SK-MEL-5 (cell line): ENCODE measurements at regions not wholly inside any gene's neighbourhood (a gene's known extent, or its start where the extent isn't known, plus 50 kb on each side); places are given as distances from the start of the nearest gene placed in this dataset.
"Not testable (repeated sequence)": the region's sequence is repeated elsewhere in the genome, so short reads cannot be mapped to it uniquely, and the experiment has no call there.

ENCODE experiments used
- DNase-seq: peaks from one replicate; pipeline ENCODE4 v3.0.0-alpha.2; 2016; ENCODE audit warnings: low read depth, low spot score
- in situ Hi-C: cut with HindIII; loops from 2 replicates; pipeline ENCODE4 v1.10.0; 2016; ENCODE audit warnings: low sequenced_read_pairs, high pct_unique_total_duplicates, low pct_unique_long_range_greater_than_20kb

- no peak for DNase-seq
- in situ Hi-C loops, result no loop called here
Observed at GRCh38 chr9:107585465-107585864, 95.9 kb upstream of the KLF4 start.

- in situ Hi-C loops, result no loop called here
- DNase-seq, result no peak
Observed at GRCh38 chr9:107584944-107585343, 95.4 kb upstream of the KLF4 start.

DNA sequence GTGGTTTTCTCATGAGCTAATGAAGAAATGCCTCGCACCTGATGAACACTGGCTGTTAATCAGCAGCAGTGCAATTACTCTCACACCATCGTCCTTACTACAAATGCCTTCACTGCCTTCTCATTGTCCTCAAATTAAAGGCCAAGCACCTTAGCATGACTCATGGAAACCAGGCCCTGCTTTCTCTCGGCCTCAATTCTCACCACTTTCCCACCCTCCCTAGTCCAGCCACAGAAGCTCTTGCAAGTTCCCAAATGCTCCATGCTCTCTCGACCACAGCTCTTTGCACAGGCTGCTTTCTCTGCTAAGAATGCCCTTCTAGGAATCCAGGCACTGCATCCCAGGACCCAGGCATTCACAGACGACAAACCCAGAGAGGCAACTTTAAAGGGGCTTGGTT lies 94.6 kb upstream of the KLF4 start:
- in situ Hi-C loops, result no loop called here
- no peak for DNase-seq

GRCh38 chr9:107577140-107577776 lies 87.7 kb upstream of the KLF4 start:
- in situ Hi-C loops, result no loop called here
- DNase-seq, result no peak

DNA sequence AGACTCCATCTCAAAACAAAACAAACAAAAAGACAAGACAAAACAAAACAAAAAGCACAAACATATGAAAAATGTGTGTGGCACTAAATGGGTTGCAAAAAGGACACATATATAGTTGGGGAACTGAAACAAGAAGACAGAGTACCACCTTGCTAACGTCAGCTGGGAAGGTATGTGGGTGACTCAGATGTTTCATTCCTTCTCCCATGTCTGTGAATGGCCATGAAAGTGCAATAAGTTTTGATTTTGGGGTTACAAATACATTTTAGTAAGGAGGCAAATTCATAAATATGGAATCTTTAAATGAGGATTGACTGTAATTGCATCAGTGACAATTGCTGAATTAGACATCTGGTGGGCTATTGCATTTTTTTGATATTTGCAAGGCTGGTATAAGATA lies 81.6 kb upstream of the KLF4 start:
- DNase-seq, result no peak
- in situ Hi-C loops, result no loop called here

- no peak for DNase-seq
- in situ Hi-C loops, result no loop called here
Observed at GRCh38 chr9:107569174-107569573, 79.6 kb upstream of the KLF4 start.

- DNase-seq, in situ Hi-C loops: not testable (repeated sequence)
Observed at GRCh38 chr9:107568406-107568805, 78.8 kb upstream of the KLF4 start.

DNA sequence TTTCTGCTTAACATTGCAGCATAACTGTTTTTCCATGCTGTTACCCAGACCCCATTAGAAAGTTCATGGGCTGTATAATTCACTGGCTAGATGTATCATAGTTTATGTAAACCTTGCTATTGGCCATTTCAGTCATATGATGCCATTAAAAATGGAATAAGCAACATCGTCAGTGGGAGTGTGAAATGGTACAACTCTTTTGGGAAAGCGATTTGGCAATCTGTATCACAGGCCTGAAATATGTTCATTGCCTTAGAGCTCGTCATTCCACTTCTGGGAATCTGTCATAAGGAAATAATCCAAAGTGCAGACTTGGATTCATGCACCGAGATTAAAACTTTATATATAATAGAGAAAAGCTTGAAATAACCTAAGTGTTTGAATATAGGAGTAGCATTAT lies 77.9 kb upstream of the KLF4 start:
- DNase-seq, result no peak
- in situ Hi-C loops, result no loop called here

GRCh38 chr9:107566611-107567061 lies 77.1 kb upstream of the KLF4 start:
- no peak for DNase-seq
- in situ Hi-C loops, result no loop called here

GRCh38 chr9:107562798-107563197 lies 73.2 kb upstream of the KLF4 start:
- in situ Hi-C loops, result no loop called here
- no peak for DNase-seq

DNA sequence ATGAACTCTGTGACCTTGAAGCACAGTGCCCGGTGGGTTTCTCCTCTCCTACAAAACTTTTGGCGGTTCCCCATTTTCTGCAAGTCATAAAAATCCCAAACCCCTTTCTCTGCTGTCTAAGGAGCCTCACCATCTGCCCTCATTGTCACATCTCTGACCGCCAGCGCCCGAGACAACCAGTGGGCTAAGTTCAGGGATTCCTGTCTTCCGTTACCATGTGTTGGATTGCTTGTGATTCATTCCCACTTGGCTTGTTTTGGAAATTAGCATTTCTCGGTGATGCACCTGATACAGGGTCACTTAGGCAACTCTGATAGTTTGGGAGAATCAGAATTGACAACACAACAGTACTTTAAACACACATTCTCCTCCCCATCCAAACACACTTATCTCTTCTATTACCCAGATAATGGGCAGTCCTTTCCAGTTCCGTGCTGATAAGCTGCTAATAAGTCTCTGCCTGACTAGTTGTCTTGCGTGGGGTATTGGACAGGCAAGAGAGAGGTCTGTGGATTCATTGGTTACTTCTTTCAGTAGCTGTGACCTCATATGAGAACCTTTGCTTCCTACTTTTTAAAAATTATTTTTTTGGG lies 70.0 kb upstream of the KLF4 start:
- no peak for DNase-seq
- in situ Hi-C loops, result no loop called here

DNA sequence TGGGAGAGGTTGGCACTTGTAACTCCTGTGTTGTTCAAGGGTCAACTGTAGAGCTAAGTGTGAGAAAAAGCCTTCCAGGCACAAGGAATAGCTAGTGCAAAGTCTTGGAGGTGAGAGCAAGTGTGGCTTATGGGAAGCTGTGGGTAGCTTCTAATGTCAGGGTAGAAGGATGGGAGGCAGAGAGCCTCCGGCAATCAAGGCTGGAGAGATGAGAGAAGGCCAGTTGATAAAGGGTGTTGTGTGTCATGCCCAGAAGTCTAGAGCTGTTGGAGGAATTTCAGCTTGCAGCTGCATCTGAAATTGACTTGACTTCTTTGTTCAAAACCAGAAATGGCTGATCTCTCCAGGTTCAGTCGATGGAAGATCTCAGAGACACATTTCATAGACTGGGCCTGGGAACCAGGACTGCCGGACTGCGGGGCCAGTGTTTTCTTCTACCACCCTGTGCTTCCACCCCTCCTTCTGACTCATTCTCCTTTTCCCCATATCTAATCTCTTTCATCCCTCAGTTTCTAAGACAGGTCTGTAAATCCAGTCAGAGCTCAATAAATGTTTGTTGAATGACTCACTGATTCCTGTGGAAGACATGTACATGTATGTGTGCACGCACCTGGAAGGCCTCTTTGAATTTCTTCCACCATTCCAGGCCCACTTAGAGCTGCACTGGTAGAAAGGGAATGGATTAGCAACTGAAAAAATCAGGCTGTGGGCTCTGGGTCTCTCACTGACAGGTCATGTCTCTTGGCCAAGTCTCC lies 67.8 kb upstream of the KLF4 start:
- no peak for DNase-seq
- in situ Hi-C loops, result no loop called here

DNA sequence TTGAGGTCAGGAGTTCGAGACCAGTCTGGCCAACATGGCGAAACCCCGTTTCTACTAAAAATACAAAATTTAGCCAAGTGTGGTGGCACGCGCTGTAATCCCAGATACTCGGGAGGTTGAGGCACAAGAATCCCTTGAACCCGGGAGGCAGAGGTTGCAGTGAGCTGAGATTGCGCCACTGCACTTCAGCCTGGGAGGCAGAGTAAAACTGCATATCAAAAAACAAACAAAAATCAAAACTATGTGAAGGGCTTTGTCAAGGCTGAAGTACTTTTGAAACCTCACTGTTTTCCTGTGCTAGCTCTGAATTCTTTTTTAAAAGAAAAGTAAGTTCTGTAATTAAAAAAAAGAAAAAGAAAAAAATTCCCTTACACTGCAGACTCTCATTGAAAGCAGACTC lies 65.1 kb upstream of the KLF4 start:
- no peak for DNase-seq
- in situ Hi-C loops, result no loop called here

DNA sequence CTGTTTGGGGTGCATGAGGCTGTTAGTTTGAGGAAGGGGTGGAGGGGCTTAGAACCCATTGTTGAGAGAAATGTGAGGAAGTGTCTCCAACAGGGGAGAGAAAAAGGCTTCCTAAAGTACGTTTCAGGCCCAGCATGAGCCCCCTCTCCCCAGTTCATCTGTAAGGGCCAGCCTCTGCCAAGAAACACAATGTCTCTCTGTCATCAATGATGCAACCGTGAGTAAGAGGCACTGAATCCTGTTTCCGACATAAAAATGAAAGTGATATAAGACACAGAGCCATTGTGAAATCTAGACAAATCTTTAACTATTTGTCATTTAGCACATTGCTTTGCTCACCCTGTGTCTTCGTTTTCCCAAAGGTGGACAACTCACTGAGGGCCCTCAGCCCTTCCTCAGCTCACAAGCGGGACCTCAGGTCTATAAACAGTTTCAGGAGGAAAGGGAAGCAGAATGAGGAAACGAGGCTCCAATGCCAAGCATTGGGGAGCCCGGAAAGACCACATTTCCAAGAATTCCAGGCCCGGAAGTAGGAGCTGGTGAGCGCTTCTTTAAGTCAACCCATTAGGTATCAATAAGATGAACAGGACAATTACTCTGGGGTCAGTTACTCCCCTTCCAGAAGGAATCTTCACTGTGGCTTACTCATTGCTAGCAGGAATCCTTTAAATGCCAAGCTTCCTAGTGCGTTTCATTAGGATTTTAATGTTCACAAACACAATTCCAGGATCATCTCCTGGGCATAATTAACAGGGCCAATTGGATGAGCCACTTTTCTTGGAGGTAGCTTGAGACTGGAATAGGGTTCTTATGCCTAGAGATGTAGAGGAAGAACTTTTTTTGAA lies 59.0 kb upstream of the KLF4 start:
- DNase-seq, result peak; percentile 74
- in situ Hi-C loops, result no loop called here

DNA sequence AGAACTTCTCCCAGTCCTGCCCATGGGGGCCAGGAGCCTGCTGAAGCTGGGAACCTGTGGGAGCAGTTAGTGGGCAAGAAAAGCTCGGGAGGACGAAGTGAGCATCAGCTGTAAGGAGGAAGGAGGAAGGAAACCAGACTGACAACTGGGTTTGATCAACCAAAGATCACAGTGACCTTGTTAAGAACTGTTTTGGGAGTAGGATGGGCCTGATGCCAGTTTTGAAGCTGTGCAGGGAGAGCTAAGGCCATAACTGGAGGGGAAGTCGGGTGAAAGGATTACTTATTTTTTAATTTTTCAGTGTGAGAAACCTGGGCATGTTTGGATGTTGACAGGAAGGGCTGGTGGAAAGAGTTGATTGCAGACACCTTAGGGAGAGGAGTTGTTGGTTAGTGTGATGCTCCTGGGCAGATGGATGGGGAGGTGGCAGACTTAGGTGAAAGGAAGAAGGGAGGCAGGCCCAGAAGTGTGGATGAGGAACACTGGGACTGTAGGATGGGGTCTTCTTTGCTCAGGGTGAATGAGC lies 58.3 kb upstream of the KLF4 start:
- in situ Hi-C loops, result no loop called here
- DNase-seq, result no peak

DNA sequence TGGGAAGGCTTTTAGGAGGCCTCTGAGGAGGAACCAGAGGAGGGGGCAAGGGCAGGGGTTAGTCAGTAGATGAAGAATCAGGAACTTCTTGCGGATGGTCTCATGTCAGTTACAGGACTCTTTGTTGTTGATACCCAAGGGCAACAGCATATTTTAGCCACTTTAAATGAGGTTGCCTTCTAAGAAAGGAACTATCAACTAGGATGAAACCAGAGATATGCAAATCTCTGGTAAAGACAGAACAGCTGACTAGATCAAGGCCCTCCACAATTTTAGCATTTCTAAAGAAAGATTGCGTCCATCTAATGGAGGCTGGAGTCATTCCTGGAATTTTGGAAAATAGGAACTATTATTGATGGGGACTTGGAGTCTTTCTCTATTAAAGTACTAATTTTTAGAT lies 57.7 kb upstream of the KLF4 start:
- DNase-seq, result no peak
- in situ Hi-C loops, result no loop called here

- in situ Hi-C loops, result no loop called here
- DNase-seq, result no peak
Observed at GRCh38 chr9:107546859-107547258, 57.3 kb upstream of the KLF4 start.

- DNase-seq, result no peak
- in situ Hi-C loops, result no loop called here
Observed at GRCh38 chr9:107545036-107545435, 55.5 kb upstream of the KLF4 start.
